Thymus (tissue), 11 donors: ENCODE measurements at regions not wholly inside any gene's neighbourhood (a gene's known extent, or its start where the extent isn't known, plus 50 kb on each side); places are given as distances from the start of the nearest gene placed in this dataset.

Source experiments
- DNase-seq, 9 donors: peaks; one replicate each; pipeline ENCODE4 v3.0.0-alpha.2; 2013; ENCODE audit warnings: low spot score in 9 of 9, low read depth in 6 of 9, missing footprints in 1 of 9
- H3K27ac ChIP-seq, 2 donors: one replicate each; pipeline ENCODE4 v1.5.1; 2013; ENCODE audit warnings: control low read depth in 1 of 2, low read depth in 1 of 2, low read length in 1 of 2, mild to moderate bottlenecking in 1 of 2, moderate library complexity in 1 of 2
- H3K27me3 ChIP-seq, 2 donors: one replicate each; pipeline ENCODE4 v1.5.1; 2013; ENCODE audit warnings: low read length in 1 of 2; ENCODE audit not compliant: control insufficient read depth in 2 of 2, insufficient read depth in 1 of 2
- H3K36me3 ChIP-seq, 2 donors: one replicate each; pipeline ENCODE4 v1.5.1; 2013; ENCODE audit warnings: low read length in 1 of 2, mild to moderate bottlenecking in 1 of 2, moderate library complexity in 1 of 2; ENCODE audit not compliant: control insufficient read depth in 2 of 2, insufficient read depth in 2 of 2
- H3K4me1 ChIP-seq, 2 donors: one replicate each; pipeline ENCODE4 v1.5.1; 2013; ENCODE audit warnings: low read length in 2 of 2; ENCODE audit not compliant: control insufficient read depth in 2 of 2, insufficient read depth in 2 of 2
- H3K4me3 ChIP-seq, 2 donors: one replicate each; pipeline ENCODE4 v1.5.1; 2013; ENCODE audit warnings: low read length in 2 of 2, control low read depth in 1 of 2, mild to moderate bottlenecking in 1 of 2
- H3K9me3 ChIP-seq, 2 donors: one replicate each; pipeline ENCODE4 v1.5.1; 2013; ENCODE audit warnings: low read length in 1 of 2, mild to moderate bottlenecking in 1 of 2; ENCODE audit not compliant: control insufficient read depth in 2 of 2, insufficient read depth in 1 of 2
- whole genome bisulfite sequencing: extraction: QIAGEN DNeasy Blood & Tissue Kit; methylation state at CpG from one replicate; pipeline ENCODE4 v1.1.7; 2013; 5-methylcytosine and 5-hydroxymethylcytosine counted together
- donor health status: healthy.

- Histone ChIP-seq H3K27me3 (no peaks in the 10 kb centered on the region), H3K27ac (no peak overlapping the region), H3K4me1 (no peaks in the 10 kb centered on the region), H3K4me3 (no peak overlapping the region), H3K36me3 (no peaks in the 10 kb centered on the region), H3K9me3 (no peaks in the 10 kb centered on the region)
- WGBS, result 97% methylated on average over 3 of the region's 3 CpGs
- DNase-seq, result no peak
These were observed 363.4 kb upstream of the GCFC2 start for GRCh38 chr2:76073992-76074604.

- H3K9me3 ChIP-seq, result no peaks in the 10 kb centered on the region
- 98% methylated on average over 1 of the region's 1 CpG for WGBS
These were observed 339.5 kb upstream of the GCFC2 start for GRCh38 chr2:76050196-76050595.

GRCh38 chr2:76044701-76045100 is 334.0 kb upstream of the GCFC2 start:
- no peak for DNase-seq
- 60% methylated on average over 2 of the region's 2 CpGs for WGBS
- no peaks in the 10 kb centered on the region for H3K4me1 ChIP-seq

More at GRCh38 chr2:76050196-76050595, 339.5 kb upstream of the GCFC2 start:
- no peaks in the 10 kb centered on the region for H3K4me1 ChIP-seq
- no peaks in the 10 kb centered on the region for H3K36me3 ChIP-seq
- no peak for DNase-seq
- no peak overlapping the region for H3K4me3 ChIP-seq
- H3K27ac ChIP-seq, result no peak overlapping the region
- H3K27me3 ChIP-seq, result no peaks in the 10 kb centered on the region

GRCh38 chr2:76039505-76039904 is 328.8 kb upstream of the GCFC2 start:
- H3K4me1 ChIP-seq, result no peaks in the 10 kb centered on the region
- no peaks in the 10 kb centered on the region for H3K27me3 ChIP-seq
- DNase-seq, result no peak
- no peak overlapping the region for H3K4me3 ChIP-seq
- no peaks in the 10 kb centered on the region for H3K9me3 ChIP-seq
- no peak overlapping the region for H3K27ac ChIP-seq
- no peaks in the 10 kb centered on the region for H3K36me3 ChIP-seq

More at GRCh38 chr2:76044701-76045100, 334.0 kb upstream of the GCFC2 start:
- H3K27me3 ChIP-seq, result no peaks in the 10 kb centered on the region
- H3K9me3 ChIP-seq, result no peaks in the 10 kb centered on the region
- H3K4me3 ChIP-seq, result no peak overlapping the region
- H3K27ac ChIP-seq, result no peak overlapping the region
- no peaks in the 10 kb centered on the region for H3K36me3 ChIP-seq

- Histone ChIP-seq H3K4me3 (no peak overlapping the region), H3K4me1 (no peaks in the 10 kb centered on the region), H3K27ac (no peak overlapping the region), H3K9me3 (peaks cover 0 to 3% of the 10 kb centered on the region in 2 donors), H3K36me3 (no peaks in the 10 kb centered on the region), H3K27me3 (no peaks in the 10 kb centered on the region)
- WGBS, result 94% methylated on average over 1 of the region's 1 CpG
- no peak for DNase-seq
These were observed 317.0 kb upstream of the GCFC2 start for GRCh38 chr2:76027761-76028160.

- no peak for DNase-seq
- Histone ChIP-seq H3K27ac (no peak overlapping the region), H3K36me3 (no peaks in the 10 kb centered on the region), H3K27me3 (no peaks in the 10 kb centered on the region), H3K4me3 (no peak overlapping the region), H3K9me3 (no peaks in the 10 kb centered on the region), H3K4me1 (no peaks in the 10 kb centered on the region)
- WGBS, result 52% methylated on average over 2 of the region's 2 CpGs
These were observed 308.4 kb upstream of the GCFC2 start for GRCh38 chr2:76019128-76019527.

- Histone ChIP-seq H3K27me3 (no peaks in the 10 kb centered on the region), H3K27ac (no peak overlapping the region), H3K36me3 (no peaks in the 10 kb centered on the region), H3K4me1 (no peaks in the 10 kb centered on the region), H3K9me3 (no peaks in the 10 kb centered on the region), H3K4me3 (no peak overlapping the region)
- DNase-seq, result no peak
- 93% methylated on average over 2 of the region's 2 CpGs for WGBS
These were observed 298.8 kb upstream of the GCFC2 start for GRCh38 chr2:76009484-76009883.

- no peak overlapping the region for H3K27ac ChIP-seq
- 74% methylated on average over 7 of the region's 7 CpGs for WGBS
- no peaks in the 10 kb centered on the region for H3K27me3 ChIP-seq
- H3K4me3 ChIP-seq, result no peak overlapping the region
- H3K9me3 ChIP-seq, result no peaks in the 10 kb centered on the region
- H3K36me3 ChIP-seq, result no peaks in the 10 kb centered on the region
- no peaks in the 10 kb centered on the region for H3K4me1 ChIP-seq
- DNase-seq, result no peak
These were observed 297.4 kb upstream of the GCFC2 start for GRCh38 chr2:76008001-76008702.

- H3K27me3 ChIP-seq, result no peaks in the 10 kb centered on the region
- DNase-seq, result no peak
- no peaks in the 10 kb centered on the region for H3K4me1 ChIP-seq
- H3K36me3 ChIP-seq, result no peaks in the 10 kb centered on the region
- WGBS, result 92% methylated on average over 2 of the region's 2 CpGs
- H3K4me3 ChIP-seq, result no peak overlapping the region
- no peak overlapping the region for H3K27ac ChIP-seq
- H3K9me3 ChIP-seq, result no peaks in the 10 kb centered on the region
These were observed 289.7 kb upstream of the GCFC2 start for GRCh38 chr2:76000425-76000824.
